Cardiac muscle cell (in vitro differentiated cells and primary cell): ENCODE measurements at regions not wholly inside any gene's neighbourhood (a gene's known extent, or its start where the extent isn't known, plus 50 kb on each side); places are given as distances from the start of the nearest gene placed in this dataset.
A peak's percentile ranks its signal among the peaks of the same experiment; 100 is the strongest.
"Not testable (repeated sequence)": the region's sequence is repeated elsewhere in the genome, so short reads cannot be mapped to it uniquely, and the experiment has no call there.

Source experiments
- DNase-seq, 2 donors: peaks; one replicate each; pipeline versions ENCODE4 v3.0.0 to v3.0.0-alpha.2; 2010 to 2017; ENCODE audit warnings: low read depth in 1 of 2, low spot score in 1 of 2
- H3K27ac ChIP-seq: fragments of 200-600 bp; sonication (generic); 2 replicates; pipeline ENCODE4 v1.5.1; 2016
- H3K27me3 ChIP-seq: fragments of 200-600 bp; sonication (generic); 2 replicates; pipeline ENCODE4 v1.6.0; 2016; ENCODE audit warnings: control low read depth
- H3K36me3 ChIP-seq: fragments of 200-600 bp; sonication (generic); 2 replicates; pipeline ENCODE4 v1.5.1; 2016; ENCODE audit warnings: control low read depth
- H3K4me1 ChIP-seq: fragments of 200-600 bp; sonication (generic); 2 replicates; pipeline ENCODE4 v1.8.1; 2017; ENCODE audit warnings: low read depth, mild to moderate bottlenecking, mixed run types
- H3K4me3 ChIP-seq: fragments of 200-600 bp; sonication (generic); 2 replicates; pipeline ENCODE4 v1.5.1; 2016; ENCODE audit warnings: mild to moderate bottlenecking
- H3K9me3 ChIP-seq: fragments of 200-600 bp; sonication (generic); 2 replicates; pipeline ENCODE4 v1.5.1; 2017; ENCODE audit warnings: low read depth, mild to moderate bottlenecking, control low read depth
- CTCF ChIP-seq: IDR thresholded peaks from 2 replicates; pipeline ENCODE4 v1.5.1; 2012; ENCODE audit warnings: low read depth, mild to moderate bottlenecking, low read length

- H3K4me1 ChIP-seq = no peaks in the 10 kb centered on the region
- DNase-seq = no peak
Observed at GRCh38 chr20:25864326-25864962, 167.8 kb upstream of the ZNF337 start.

GRCh38 chr20:25863536-25864325 is 167.1 kb upstream of the ZNF337 start:
- peaks cover 66% of the 10 kb centered on the region for H3K27me3 ChIP-seq
- H3K27ac ChIP-seq = no peak overlapping the region
- peak; percentile 1 for TF ChIP-seq CTCF
- H3K4me3 ChIP-seq = peak overlapping the region; percentile 37
- H3K9me3 ChIP-seq = no peaks in the 10 kb centered on the region
- no peaks in the 10 kb centered on the region for H3K36me3 ChIP-seq
- DNase-seq = peak; percentile 26 to 45
- no peaks in the 10 kb centered on the region for H3K4me1 ChIP-seq

More at GRCh38 chr20:25864326-25864962, 167.8 kb upstream of the ZNF337 start:
- H3K27ac ChIP-seq = no peak overlapping the region
- no peak for TF ChIP-seq CTCF
- no peak overlapping the region for H3K4me3 ChIP-seq
- no peaks in the 10 kb centered on the region for H3K9me3 ChIP-seq
- no peaks in the 10 kb centered on the region for H3K36me3 ChIP-seq
- H3K27me3 ChIP-seq = peaks cover 74% of the 10 kb centered on the region

- not testable (repeated sequence) for H3K4me1 ChIP-seq, H3K27ac ChIP-seq, H3K9me3 ChIP-seq, H3K36me3 ChIP-seq
- H3K4me3 ChIP-seq = peak overlapping the region; percentile 37
- DNase-seq = peak; percentile 90 to 91
- TF ChIP-seq CTCF = peak; percentile 10
- peaks cover 61% of the 10 kb centered on the region for H3K27me3 ChIP-seq
Observed at GRCh38 chr20:25862967-25863530, 166.4 kb upstream of the ZNF337 start.

GRCh38 chr20:25860531-25861150 is 164.0 kb upstream of the ZNF337 start:
- Histone ChIP-seq H3K27ac (no peak overlapping the region), H3K27me3 (peaks cover 38% of the 10 kb centered on the region), H3K4me3 (no peak overlapping the region), H3K36me3 (no peaks in the 10 kb centered on the region), H3K9me3 (no peaks in the 10 kb centered on the region), H3K4me1 (no peaks in the 10 kb centered on the region)
- DNase-seq = no peak
- TF ChIP-seq CTCF = no peak

- Histone ChIP-seq H3K27me3 (peaks cover 33% of the 10 kb centered on the region), H3K36me3 (no peaks in the 10 kb centered on the region), H3K9me3 (no peaks in the 10 kb centered on the region), H3K4me3 (no peak overlapping the region), H3K4me1 (no peaks in the 10 kb centered on the region), H3K27ac (no peak overlapping the region)
- no peak for TF ChIP-seq CTCF
- DNase-seq = peak; percentile 51 to 68
Observed at GRCh38 chr20:25859649-25860530, 163.2 kb upstream of the ZNF337 start.
